T-cell (primary cell): ENCODE measurements at regions not wholly inside any gene's neighbourhood (a gene's known extent, or its start where the extent isn't known, plus 50 kb on each side); places are given as distances from the start of the nearest gene placed in this dataset.

ENCODE experiments used
- ATAC-seq, 4 experiments: fragments of 200-7000 bp in 3 of 4; fragments of 150-1000 bp in 1 of 4; cut with Tn5 transposase; replicated peaks in 1 of 4; 1 replicate in 3 of 4; 2 replicates in 1 of 4; pipeline ENCODE4 v1.10.0; 2021; ENCODE audit warnings: moderate library complexity in 3 of 4, mild to moderate bottlenecking in 2 of 4, moderate number of reproducible peaks in 1 of 4
- CTCF ChIA-PET, 2 donors: fragments of 300-600 bp; sonication (Branson Sonifier 250); formaldehyde crosslinking; loops; one replicate each; lab custom pipeline; 2022; ENCODE audit warnings: antibody characterized with exemption in 2 of 2; lab: Charles Lee
- POLR2A ChIA-PET, 2 donors: fragments of 300-600 bp; sonication (Branson Sonifier 250); formaldehyde crosslinking; loops; one replicate each; lab custom pipeline; 2022; ENCODE audit warnings: antibody characterized with exemption in 2 of 2; lab: Charles Lee
- DNase-seq, 35 experiments: peaks; one replicate each; pipeline versions ENCODE4 v3.0.0 to v3.0.0-alpha.2; 2013 to 2023
- H3K27ac ChIP-seq: one replicate; pipeline ENCODE4 v1.5.1; 2013; ENCODE audit warnings: low read length
- H3K27me3 ChIP-seq, 2 experiments: replicated peaks in 1 of 2; 1 replicate in 1 of 2; 2 replicates in 1 of 2; pipeline versions ENCODE4 v1.6.1 to v1.7.0; 2013; ENCODE audit warnings: low read length in 1 of 2, mixed read lengths in 1 of 2; ENCODE audit not compliant: control insufficient read depth in 2 of 2, insufficient read depth in 2 of 2; ENCODE audit errors: extremely low read depth in 1 of 2
- H3K36me3 ChIP-seq, 2 donors: 1 replicate in 1 of 2; 2 replicates in 1 of 2; pipeline versions ENCODE4 v1.6.1 to v1.7.0; 2013; ENCODE audit warnings: low read length in 1 of 2; ENCODE audit not compliant: control insufficient read depth in 2 of 2, insufficient read depth in 1 of 2; ENCODE audit errors: extremely low read depth in 1 of 2
- H3K4me1 ChIP-seq, 2 experiments: 1 replicate in 1 of 2; 2 replicates in 1 of 2; pipeline versions ENCODE4 v1.6.1 to v1.7.0; 2013; ENCODE audit warnings: low read length in 2 of 2, mixed read lengths in 1 of 2; ENCODE audit not compliant: insufficient read depth in 2 of 2, control insufficient read depth in 1 of 2; ENCODE audit errors: extremely low read depth in 1 of 2
- H3K4me3 ChIP-seq, 2 donors: 1 replicate in 1 of 2; 2 replicates in 1 of 2; pipeline versions ENCODE4 v1.5.1 to v1.7.0; 2013; ENCODE audit warnings: mild to moderate bottlenecking in 2 of 2, low read length in 1 of 2, moderate library complexity in 1 of 2; ENCODE audit not compliant: control insufficient read depth in 1 of 2; ENCODE audit errors: extremely low read depth in 1 of 2
- H3K9me3 ChIP-seq: 2 replicates; pipeline ENCODE4 v1.7.0; 2013
- H3K27ac Mint-ChIP-seq, 2 donors: one replicate each; pipeline ENCODE4 v1.8.0; 2020 to 2021; ENCODE audit warnings: mild to moderate bottlenecking in 2 of 2, mixed read lengths in 2 of 2
- H3K27me3 Mint-ChIP-seq, 2 donors: one replicate each; pipeline ENCODE4 v1.8.0; 2021 to 2022; ENCODE audit warnings: mixed read lengths in 2 of 2
- H3K36me3 Mint-ChIP-seq: one replicate; pipeline ENCODE4 v1.8.0; 2021; ENCODE audit warnings: mixed read lengths
- H3K4me1 Mint-ChIP-seq, 3 donors: one replicate each; pipeline ENCODE4 v1.8.0; 2020 to 2022; ENCODE audit warnings: mixed read lengths in 3 of 3, mild to moderate bottlenecking in 1 of 3
- H3K4me3 Mint-ChIP-seq, 3 donors: one replicate each; pipeline ENCODE4 v1.8.0; 2020 to 2022; ENCODE audit warnings: mild to moderate bottlenecking in 3 of 3, mixed read lengths in 3 of 3, moderate library complexity in 3 of 3
- H3K9me3 Mint-ChIP-seq, 3 donors: one replicate each; pipeline ENCODE4 v1.8.0; 2020 to 2022; ENCODE audit warnings: mixed read lengths in 3 of 3
- WGBS: methylation state at CpG from one replicate; pipeline ENCODE4 v1.1.5; 2013; ENCODE audit warnings: missing lambda C conversion rate; ENCODE audit not compliant: insufficient coverage; 5-methylcytosine and 5-hydroxymethylcytosine counted together

GRCh38 chr4:152149745-152150144, 386.1 kb downstream of the FBXW7 start:
- Mint-ChIP-seq H3K27me3 (no peaks in the 10 kb centered on the region), H3K4me1 (peaks cover 0 to 11% (median 5%) of the 10 kb centered on the region in 3 donors), H3K4me3 (no peak overlapping the region), H3K9me3 (peaks cover 6 to 18% (median 15%) of the 10 kb centered on the region in 3 donors), H3K27ac (no peak overlapping the region), H3K36me3 (peaks cover 9% of the 10 kb centered on the region)
- DNase-seq = no peak
- no peaks in the 10 kb centered on the region for H3K36me3 ChIP-seq
- H3K27me3 ChIP-seq = peaks cover 0 to 7% of the 10 kb centered on the region in 2 experiments
- CTCF ChIA-PET = no interaction called here
- POLR2A ChIA-PET = no interaction called here
- WGBS = 84% methylated on average over 3 of the region's 3 CpGs
- no peak overlapping the region for H3K27ac ChIP-seq
- no peak for ATAC-seq
- no peaks in the 10 kb centered on the region for H3K9me3 ChIP-seq
- H3K4me1 ChIP-seq = peaks cover 0 to 2% of the 10 kb centered on the region in 2 experiments
- no peak overlapping the region for H3K4me3 ChIP-seq

GRCh38 chr4:152148057-152148456, 387.2 kb upstream of the GATB start:
- Histone ChIP-seq H3K9me3 (no peaks in the 10 kb centered on the region), H3K4me1 (no peaks in the 10 kb centered on the region), H3K4me3 (no peak overlapping the region), H3K27ac (no peak overlapping the region), H3K27me3 (peaks cover 0 to 7% of the 10 kb centered on the region in 2 experiments), H3K36me3 (no peaks in the 10 kb centered on the region)
- POLR2A ChIA-PET = no interaction called here
- no CpG with 5 or more reads among the region's 2 CpGs for WGBS
- Mint-ChIP-seq H3K27ac (no peak overlapping the region), H3K4me1 (no peaks in the 10 kb centered on the region), H3K9me3 (peaks cover 6 to 26% (median 21%) of the 10 kb centered on the region in 3 donors), H3K4me3 (no peak overlapping the region), H3K27me3 (no peaks in the 10 kb centered on the region), H3K36me3 (peaks cover 11% of the 10 kb centered on the region)
- DNase-seq = no peak
- CTCF ChIA-PET = no interaction called here
- ATAC-seq = no peak

GRCh38 chr4:152146244-152146643, 385.4 kb upstream of the GATB start:
- ChIA-PET POLR2A (no interaction called here), CTCF (no interaction called here)
- WGBS = no CpG with 5 or more reads among the region's 1 CpG
- peaks cover 0 to 3% (median 0%) of the 10 kb centered on the region in 3 donors for H3K4me1 Mint-ChIP-seq
- no peak overlapping the region for H3K27ac ChIP-seq
- peaks cover 6 to 26% (median 21%) of the 10 kb centered on the region in 3 donors for H3K9me3 Mint-ChIP-seq
- no peaks in the 10 kb centered on the region for H3K4me1 ChIP-seq
- H3K27ac Mint-ChIP-seq = no peak overlapping the region
- no peaks in the 10 kb centered on the region for H3K36me3 ChIP-seq
- H3K4me3 ChIP-seq = no peak overlapping the region
- no peak for DNase-seq
- no peaks in the 10 kb centered on the region for H3K27me3 Mint-ChIP-seq
- no peaks in the 10 kb centered on the region for H3K9me3 ChIP-seq
- peaks cover 0 to 7% of the 10 kb centered on the region in 2 experiments for H3K27me3 ChIP-seq
- no peak for ATAC-seq
- peaks cover 11% of the 10 kb centered on the region for H3K36me3 Mint-ChIP-seq
- H3K4me3 Mint-ChIP-seq = no peak overlapping the region

GRCh38 chr4:152143806-152144205, 383.0 kb upstream of the GATB start:
- peaks cover 6 to 26% (median 21%) of the 10 kb centered on the region in 3 donors for H3K9me3 Mint-ChIP-seq
- H3K27me3 Mint-ChIP-seq = no peaks in the 10 kb centered on the region
- Histone ChIP-seq H3K4me3 (no peak overlapping the region), H3K27me3 (peaks cover 0 to 4% of the 10 kb centered on the region in 2 experiments), H3K36me3 (no peaks in the 10 kb centered on the region), H3K27ac (no peak overlapping the region), H3K9me3 (no peaks in the 10 kb centered on the region), H3K4me1 (peaks cover 0 to 2% of the 10 kb centered on the region in 2 experiments)
- POLR2A ChIA-PET = interaction anchor here (0.5 to 0.6 kb wide), 2 partner anchors 42 to 79 kb away, joined by 4 to 5 read pairs; no protein-coding TSS in a partner anchor
- H3K4me3 Mint-ChIP-seq = no peak overlapping the region
- peaks cover 11% of the 10 kb centered on the region for H3K36me3 Mint-ChIP-seq
- ATAC-seq (no peak), DNase-seq (no peak)
- CTCF ChIA-PET = no interaction called here
- H3K27ac Mint-ChIP-seq = no peak overlapping the region
- H3K4me1 Mint-ChIP-seq = peaks cover under 1 to 5% (median 3%) of the 10 kb centered on the region in 3 donors

GRCh38 chr4:152138451-152138850, 377.6 kb upstream of the GATB start:
- Histone ChIP-seq H3K27ac (no peak overlapping the region), H3K4me1 (peaks cover 6 to 14% of the 10 kb centered on the region in 2 experiments), H3K9me3 (no peaks in the 10 kb centered on the region), H3K4me3 (no peak overlapping the region), H3K27me3 (no peaks in the 10 kb centered on the region), H3K36me3 (no peaks in the 10 kb centered on the region)
- Mint-ChIP-seq H3K4me3 (no peak overlapping the region), H3K36me3 (no peaks in the 10 kb centered on the region), H3K27me3 (peaks cover 0 to 2% of the 10 kb centered on the region in 2 donors), H3K9me3 (no peaks in the 10 kb centered on the region), H3K27ac (peak overlapping the region in 1 of 2 donors; percentile 66), H3K4me1 (peaks cover 22 to 26% (median 25%) of the 10 kb centered on the region in 3 donors)
- CTCF ChIA-PET = interaction anchor here in 1 of 2 donors (0.7 kb wide), 2 partner anchors 262 to 980 kb away, joined by 3 to 5 read pairs; no protein-coding TSS in a partner anchor
- POLR2A ChIA-PET = no interaction called here
- ATAC-seq (peak; percentile 80 to 99 (median 90)), DNase-seq (peak in 26 of 35 experiments; percentile 3 to 57 (median 24))
- no CpG with 5 or more reads among the region's 3 CpGs for WGBS

GRCh38 chr4:152132776-152133175, 372.0 kb upstream of the GATB start:
- H3K27me3 Mint-ChIP-seq = no peaks in the 10 kb centered on the region
- Histone ChIP-seq H3K4me1 (peaks cover 0 to 7% of the 10 kb centered on the region in 2 experiments), H3K9me3 (no peaks in the 10 kb centered on the region), H3K36me3 (no peaks in the 10 kb centered on the region), H3K27ac (no peak overlapping the region), H3K4me3 (no peak overlapping the region), H3K27me3 (no peaks in the 10 kb centered on the region)
- ATAC-seq = no peak
- DNase-seq = no peak
- ChIA-PET POLR2A (interaction anchor here (0.6 to 0.7 kb wide), 2 partner anchors 70 to 283 kb away, joined by 3 to 4 read pairs; no protein-coding TSS in a partner anchor), CTCF (interaction anchor here in 1 of 2 donors (1.0 kb wide), 1 partner anchor 31 kb away, joined by 3 read pairs; no protein-coding TSS in a partner anchor)
- H3K27ac Mint-ChIP-seq = no peak overlapping the region
- H3K36me3 Mint-ChIP-seq = peaks cover 5% of the 10 kb centered on the region
- peaks cover 0 to 8% (median 4%) of the 10 kb centered on the region in 3 donors for H3K9me3 Mint-ChIP-seq
- H3K4me3 Mint-ChIP-seq = no peak overlapping the region
- peaks cover 20 to 32% (median 20%) of the 10 kb centered on the region in 3 donors for H3K4me1 Mint-ChIP-seq
